H1 (cell line): ENCODE measurements at regions not wholly inside any gene's neighbourhood (a gene's known extent, or its start where the extent isn't known, plus 50 kb on each side); places are given as distances from the start of the nearest gene placed in this dataset.

Source experiments
- CHD2 ChIP-seq: IDR thresholded peaks from 2 replicates; pipeline ENCODE4 v1.6.1; 2012; ENCODE audit warnings: low read length, improper control_type of control experiment
- JUN ChIP-seq: IDR thresholded peaks from 2 replicates; pipeline ENCODE4 v1.6.1; 2011; ENCODE audit warnings: low read depth, mild to moderate bottlenecking, improper control_type of control experiment, low read length
- SRF ChIP-seq: IDR thresholded peaks from 2 replicates; pipeline ENCODE4 v1.6.1; 2011; ENCODE audit warnings: mild to moderate bottlenecking, low read depth, low read length, moderate library complexity
- TCF12 ChIP-seq: IDR thresholded peaks from 2 replicates; pipeline ENCODE4 v1.6.1; 2011; ENCODE audit warnings: low read depth, mild to moderate bottlenecking, low read length
- USF2 ChIP-seq: IDR thresholded peaks from 2 replicates; pipeline ENCODE4 v1.6.1; 2011; ENCODE audit warnings: low read length, improper control_type of control experiment
- TF ChIP-seq, protein P1 (sequence below): fragments of 300-600 bp; sonication (generic); IDR thresholded peaks from 2 replicates; pipeline ENCODE4 v1.7.1; 2012; ENCODE audit warnings: low read length, moderate library complexity, mild to moderate bottlenecking, inconsistent platforms; ENCODE audit not compliant: insufficient replicate concordance
- TF ChIP-seq, protein P2 (sequence below): IDR thresholded peaks from 2 replicates; pipeline ENCODE4 v1.6.1; 2012; ENCODE audit warnings: low read length, inconsistent platforms

DNA sequence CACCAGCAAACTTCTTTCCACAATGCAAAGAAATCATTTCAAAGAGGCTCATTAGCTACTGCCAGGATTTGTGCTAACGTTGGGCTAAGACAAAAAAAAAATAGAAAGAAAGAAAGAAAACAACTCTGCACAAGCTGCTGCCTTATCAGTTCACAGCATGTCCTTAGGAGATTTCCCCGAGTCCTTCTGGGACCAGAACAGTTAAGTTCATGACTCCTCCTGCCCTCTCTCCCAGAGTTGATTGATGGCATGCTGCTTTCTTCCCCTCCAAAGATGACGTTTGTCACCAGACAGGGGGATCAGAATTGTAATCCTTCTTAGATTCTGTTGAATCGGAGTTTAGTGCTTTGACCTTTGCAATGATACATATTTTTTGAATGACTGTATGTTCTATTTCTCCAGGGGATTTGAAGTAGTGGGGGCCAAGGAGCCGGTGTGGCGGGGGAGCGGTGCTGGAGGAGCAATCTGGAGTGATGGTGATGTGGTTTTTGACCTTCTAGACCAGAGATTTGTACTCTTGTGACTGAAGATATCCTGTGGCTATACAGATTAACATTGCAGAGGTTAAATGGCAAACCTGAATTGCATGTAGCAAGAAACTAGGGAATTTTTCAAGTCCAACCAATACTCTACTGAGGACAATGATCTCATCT lies 409.2 kb upstream of the TMPO start (continued):
- TF ChIP-seq, protein P1, sequence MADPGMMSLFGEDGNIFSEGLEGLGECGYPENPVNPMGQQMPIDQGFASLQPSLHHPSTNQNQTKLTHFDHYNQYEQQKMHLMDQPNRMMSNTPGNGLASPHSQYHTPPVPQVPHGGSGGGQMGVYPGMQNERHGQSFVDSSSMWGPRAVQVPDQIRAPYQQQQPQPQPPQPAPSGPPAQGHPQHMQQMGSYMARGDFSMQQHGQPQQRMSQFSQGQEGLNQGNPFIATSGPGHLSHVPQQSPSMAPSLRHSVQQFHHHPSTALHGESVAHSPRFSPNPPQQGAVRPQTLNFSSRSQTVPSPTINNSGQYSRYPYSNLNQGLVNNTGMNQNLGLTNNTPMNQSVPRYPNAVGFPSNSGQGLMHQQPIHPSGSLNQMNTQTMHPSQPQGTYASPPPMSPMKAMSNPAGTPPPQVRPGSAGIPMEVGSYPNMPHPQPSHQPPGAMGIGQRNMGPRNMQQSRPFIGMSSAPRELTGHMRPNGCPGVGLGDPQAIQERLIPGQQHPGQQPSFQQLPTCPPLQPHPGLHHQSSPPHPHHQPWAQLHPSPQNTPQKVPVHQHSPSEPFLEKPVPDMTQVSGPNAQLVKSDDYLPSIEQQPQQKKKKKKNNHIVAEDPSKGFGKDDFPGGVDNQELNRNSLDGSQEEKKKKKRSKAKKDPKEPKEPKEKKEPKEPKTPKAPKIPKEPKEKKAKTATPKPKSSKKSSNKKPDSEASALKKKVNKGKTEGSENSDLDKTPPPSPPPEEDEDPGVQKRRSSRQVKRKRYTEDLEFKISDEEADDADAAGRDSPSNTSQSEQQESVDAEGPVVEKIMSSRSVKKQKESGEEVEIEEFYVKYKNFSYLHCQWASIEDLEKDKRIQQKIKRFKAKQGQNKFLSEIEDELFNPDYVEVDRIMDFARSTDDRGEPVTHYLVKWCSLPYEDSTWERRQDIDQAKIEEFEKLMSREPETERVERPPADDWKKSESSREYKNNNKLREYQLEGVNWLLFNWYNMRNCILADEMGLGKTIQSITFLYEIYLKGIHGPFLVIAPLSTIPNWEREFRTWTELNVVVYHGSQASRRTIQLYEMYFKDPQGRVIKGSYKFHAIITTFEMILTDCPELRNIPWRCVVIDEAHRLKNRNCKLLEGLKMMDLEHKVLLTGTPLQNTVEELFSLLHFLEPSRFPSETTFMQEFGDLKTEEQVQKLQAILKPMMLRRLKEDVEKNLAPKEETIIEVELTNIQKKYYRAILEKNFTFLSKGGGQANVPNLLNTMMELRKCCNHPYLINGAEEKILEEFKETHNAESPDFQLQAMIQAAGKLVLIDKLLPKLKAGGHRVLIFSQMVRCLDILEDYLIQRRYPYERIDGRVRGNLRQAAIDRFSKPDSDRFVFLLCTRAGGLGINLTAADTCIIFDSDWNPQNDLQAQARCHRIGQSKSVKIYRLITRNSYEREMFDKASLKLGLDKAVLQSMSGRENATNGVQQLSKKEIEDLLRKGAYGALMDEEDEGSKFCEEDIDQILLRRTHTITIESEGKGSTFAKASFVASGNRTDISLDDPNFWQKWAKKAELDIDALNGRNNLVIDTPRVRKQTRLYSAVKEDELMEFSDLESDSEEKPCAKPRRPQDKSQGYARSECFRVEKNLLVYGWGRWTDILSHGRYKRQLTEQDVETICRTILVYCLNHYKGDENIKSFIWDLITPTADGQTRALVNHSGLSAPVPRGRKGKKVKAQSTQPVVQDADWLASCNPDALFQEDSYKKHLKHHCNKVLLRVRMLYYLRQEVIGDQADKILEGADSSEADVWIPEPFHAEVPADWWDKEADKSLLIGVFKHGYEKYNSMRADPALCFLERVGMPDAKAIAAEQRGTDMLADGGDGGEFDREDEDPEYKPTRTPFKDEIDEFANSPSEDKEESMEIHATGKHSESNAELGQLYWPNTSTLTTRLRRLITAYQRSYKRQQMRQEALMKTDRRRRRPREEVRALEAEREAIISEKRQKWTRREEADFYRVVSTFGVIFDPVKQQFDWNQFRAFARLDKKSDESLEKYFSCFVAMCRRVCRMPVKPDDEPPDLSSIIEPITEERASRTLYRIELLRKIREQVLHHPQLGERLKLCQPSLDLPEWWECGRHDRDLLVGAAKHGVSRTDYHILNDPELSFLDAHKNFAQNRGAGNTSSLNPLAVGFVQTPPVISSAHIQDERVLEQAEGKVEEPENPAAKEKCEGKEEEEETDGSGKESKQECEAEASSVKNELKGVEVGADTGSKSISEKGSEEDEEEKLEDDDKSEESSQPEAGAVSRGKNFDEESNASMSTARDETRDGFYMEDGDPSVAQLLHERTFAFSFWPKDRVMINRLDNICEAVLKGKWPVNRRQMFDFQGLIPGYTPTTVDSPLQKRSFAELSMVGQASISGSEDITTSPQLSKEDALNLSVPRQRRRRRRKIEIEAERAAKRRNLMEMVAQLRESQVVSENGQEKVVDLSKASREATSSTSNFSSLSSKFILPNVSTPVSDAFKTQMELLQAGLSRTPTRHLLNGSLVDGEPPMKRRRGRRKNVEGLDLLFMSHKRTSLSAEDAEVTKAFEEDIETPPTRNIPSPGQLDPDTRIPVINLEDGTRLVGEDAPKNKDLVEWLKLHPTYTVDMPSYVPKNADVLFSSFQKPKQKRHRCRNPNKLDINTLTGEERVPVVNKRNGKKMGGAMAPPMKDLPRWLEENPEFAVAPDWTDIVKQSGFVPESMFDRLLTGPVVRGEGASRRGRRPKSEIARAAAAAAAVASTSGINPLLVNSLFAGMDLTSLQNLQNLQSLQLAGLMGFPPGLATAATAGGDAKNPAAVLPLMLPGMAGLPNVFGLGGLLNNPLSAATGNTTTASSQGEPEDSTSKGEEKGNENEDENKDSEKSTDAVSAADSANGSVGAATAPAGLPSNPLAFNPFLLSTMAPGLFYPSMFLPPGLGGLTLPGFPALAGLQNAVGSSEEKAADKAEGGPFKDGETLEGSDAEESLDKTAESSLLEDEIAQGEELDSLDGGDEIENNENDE = no peak
- TF ChIP-seq CHD2 (no peak), JUN (no peak), USF2 (no peak), TCF12 (no peak), SRF (no peak)
- TF ChIP-seq, protein P2, sequence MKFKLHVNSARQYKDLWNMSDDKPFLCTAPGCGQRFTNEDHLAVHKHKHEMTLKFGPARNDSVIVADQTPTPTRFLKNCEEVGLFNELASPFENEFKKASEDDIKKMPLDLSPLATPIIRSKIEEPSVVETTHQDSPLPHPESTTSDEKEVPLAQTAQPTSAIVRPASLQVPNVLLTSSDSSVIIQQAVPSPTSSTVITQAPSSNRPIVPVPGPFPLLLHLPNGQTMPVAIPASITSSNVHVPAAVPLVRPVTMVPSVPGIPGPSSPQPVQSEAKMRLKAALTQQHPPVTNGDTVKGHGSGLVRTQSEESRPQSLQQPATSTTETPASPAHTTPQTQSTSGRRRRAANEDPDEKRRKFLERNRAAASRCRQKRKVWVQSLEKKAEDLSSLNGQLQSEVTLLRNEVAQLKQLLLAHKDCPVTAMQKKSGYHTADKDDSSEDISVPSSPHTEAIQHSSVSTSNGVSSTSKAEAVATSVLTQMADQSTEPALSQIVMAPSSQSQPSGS = no peak
